IPS-NIHi7 (cell line): ENCODE measurements at regions not wholly inside any gene's neighbourhood (a gene's known extent, or its start where the extent isn't known, plus 50 kb on each side); places are given as distances from the start of the nearest gene placed in this dataset.
A peak's percentile ranks its signal among the peaks of the same experiment; 100 is the strongest.
"Not testable (repeated sequence)": the region's sequence is repeated elsewhere in the genome, so short reads cannot be mapped to it uniquely, and the experiment has no call there.

Source experiments
- DNase-seq: peaks from one replicate; pipeline ENCODE4 v3.0.0; 2012; ENCODE audit warnings: mixed read lengths; ENCODE audit errors: extremely low spot score

DNA sequence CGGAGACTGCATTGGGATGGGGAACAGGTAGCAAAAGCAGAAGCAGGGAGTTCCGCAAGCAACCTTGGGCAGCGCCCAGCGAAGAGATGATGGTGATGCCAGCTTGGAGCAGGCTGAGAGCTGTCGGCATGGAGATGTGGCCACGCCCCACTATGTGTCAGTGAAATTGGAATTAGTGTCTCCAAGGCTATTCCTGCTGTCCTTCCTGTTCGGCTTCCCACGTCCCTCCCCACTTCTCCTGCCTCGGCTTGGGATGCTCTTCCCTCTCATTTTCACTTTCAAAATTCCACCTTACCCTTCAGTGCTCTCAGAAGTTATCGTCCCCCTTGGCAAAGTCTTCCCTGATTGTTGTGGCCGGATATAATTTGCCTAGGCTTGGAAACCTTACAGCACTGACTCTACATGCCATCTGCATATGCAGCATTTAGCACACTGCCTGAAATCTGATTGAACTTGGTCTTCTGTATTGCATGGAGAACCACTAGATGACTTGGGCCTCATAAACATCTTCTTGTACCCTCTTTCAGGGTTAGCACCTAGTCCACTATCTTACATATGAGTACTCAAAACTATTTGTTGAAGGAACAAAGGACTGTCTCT, 270.7 kb upstream of the RUNX1 start:
- no peak for DNase-seq

DNA sequence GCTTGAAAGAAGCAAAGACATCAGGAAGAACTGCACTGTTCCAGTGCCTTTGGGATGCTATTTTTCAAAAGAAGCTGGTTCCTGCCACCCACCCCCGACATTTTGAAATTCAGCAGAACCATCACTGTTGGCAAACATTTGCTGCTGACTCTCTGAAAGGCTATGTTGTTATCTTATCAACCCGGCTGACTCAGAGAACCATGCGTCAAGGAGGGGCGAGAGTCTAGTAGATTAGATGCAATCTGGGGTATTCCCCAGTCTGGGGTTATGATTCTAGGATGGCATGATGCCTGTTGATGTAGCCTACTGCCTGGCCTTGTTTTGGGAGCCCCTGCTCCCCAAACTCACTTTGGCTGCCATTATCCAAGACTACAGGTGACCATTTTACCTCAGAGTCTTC, 267.8 kb upstream of the RUNX1 start:
- peak; percentile 17 for DNase-seq

DNA sequence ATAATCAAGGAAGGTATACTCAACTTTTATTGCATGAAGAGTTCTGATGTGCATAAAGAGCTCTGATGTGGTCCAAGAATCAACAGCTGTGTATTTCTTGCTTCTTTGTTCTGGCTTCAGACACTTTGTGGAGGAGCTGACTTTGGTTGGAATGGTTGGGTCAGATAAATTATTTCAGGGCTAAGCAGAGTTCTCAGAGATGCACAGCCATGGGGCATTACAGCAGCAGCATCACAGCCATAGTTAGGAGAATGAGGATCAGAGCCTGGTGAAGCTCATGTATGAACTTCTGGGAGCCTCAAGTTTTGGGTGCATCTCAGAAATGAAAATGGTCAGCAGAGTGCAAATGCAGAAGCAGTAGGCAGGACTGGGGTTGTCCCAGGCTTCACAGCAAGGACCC, 267.4 kb upstream of the RUNX1 start:
- DNase-seq: no peak

DNA sequence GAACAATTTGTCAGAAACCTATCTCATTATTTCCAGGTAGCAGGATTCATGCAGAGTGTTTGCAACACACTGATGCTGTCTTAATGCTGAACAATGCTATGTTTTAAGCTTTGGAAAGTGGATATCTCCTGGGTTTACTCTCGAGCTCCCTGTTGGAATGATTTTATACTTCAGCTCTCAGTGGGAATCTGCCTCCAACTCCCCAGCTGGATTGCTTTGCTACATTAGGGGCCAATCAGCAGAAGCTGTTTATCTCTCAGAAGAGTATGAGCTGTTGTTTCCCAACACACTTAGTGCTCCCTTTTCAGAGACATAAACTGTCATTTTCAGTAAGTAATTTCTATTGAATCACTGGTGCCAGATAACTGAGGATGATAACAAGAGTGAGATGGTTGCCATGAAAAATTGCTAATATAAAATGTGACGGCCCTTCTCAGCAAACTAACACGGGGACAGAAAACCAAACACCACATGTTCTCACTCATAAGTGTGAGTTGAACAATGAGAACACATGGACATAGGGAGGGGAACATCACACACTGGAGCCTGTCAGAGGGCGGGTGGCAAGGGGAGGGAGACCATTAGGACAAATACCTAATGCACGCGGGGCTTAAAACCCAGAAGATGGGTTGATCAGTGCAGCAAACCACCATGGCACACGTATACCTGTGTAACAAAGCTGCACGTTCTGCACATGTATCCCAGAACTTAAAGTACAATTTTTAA, 265.9 kb upstream of the RUNX1 start:
- no peak for DNase-seq

DNA sequence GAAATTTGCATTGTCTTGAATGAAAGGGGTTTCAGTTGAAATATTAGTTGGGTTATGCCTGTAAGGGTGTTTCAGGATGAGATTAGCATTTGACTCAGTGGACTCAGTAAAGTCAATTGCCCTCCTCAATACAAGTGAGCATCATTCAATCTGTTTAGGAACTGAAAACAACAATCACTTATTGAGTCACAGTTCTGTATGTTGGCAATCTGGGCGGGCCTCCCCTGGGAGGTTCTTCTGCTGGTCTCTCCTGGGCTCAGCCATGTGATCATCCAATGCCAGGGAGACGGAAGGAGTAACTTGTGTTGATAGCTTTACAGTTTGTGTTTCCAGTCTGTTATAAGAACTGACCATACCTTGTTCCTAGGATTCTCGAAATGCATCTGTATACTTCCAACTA, 262.9 kb upstream of the RUNX1 start:
- no peak for DNase-seq

DNA sequence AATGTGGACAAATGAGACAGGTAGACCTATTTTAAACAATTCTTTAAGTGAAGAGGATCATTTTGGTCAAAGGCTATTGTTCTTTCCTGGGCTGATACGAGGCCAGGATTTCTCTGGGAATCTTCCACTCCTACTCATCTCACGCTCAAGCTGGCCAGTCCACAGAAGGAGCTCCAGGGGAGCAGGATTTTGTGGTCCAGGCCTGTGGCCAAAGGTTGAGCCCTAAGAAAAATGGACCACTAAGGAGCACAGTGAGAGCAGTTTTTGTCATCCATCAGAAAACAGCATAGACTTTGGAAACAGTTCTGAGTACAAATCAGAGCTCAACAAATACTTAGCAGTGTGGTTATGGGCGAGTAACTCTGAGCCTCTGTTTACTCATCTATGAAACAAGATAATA, 260.2 kb upstream of the RUNX1 start:
- no peak for DNase-seq

DNA sequence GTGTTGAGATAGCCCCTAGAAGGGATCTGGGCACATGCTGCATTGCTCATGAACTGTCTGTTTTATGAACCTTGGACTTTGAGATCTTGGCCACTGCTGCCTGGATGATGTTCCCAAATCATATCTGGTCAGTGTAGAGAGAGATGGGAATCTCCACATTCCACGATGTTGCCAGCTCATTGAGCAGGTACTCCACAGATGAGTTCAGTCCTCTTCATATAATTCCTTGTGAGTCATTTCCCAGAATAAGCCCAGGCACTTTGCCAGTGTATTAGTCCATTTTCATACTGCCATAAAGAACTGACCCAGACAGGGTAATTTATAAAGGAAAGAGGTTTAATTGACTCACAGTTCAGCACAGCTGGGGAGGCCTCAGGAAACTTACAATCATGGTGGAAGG, 254.0 kb upstream of the RUNX1 start:
- no peak for DNase-seq

DNA sequence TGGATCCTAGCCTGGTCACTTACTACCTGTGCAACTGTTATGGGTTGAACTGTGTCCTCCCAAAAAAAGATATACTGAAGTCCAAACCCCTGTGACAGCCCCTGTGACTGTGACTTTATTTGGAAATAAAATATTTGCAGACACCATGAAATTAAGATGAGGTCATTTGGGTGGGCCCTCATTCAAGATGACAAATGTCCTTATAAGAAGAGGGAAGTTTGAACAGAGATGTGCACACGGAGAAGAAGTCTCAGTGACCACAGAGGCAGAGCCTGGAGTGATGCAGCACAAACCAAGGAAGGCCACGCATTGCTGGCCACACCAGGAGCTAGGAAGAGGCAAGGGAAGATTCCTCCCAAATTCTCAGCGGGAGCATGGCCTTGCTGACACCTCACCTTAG, 249.7 kb upstream of the RUNX1 start:
- DNase-seq: no peak

DNA sequence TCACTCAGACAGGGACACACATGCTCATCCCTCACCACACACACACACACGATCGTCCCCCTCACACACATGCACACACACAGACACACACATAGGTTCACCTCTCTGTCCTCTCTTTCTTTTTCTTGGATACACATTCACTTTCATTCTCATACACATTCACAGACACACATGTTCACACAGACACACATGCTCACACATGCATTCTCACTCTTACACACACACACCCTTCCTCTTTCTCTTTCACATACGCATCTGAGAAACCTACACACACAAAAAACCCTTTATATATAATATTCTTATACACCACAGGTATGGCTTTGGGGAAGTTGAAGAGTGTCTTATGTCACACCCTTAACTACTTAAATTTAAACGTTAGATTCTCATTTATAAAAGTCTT, 248.6 kb upstream of the RUNX1 start:
- no peak for DNase-seq

DNA sequence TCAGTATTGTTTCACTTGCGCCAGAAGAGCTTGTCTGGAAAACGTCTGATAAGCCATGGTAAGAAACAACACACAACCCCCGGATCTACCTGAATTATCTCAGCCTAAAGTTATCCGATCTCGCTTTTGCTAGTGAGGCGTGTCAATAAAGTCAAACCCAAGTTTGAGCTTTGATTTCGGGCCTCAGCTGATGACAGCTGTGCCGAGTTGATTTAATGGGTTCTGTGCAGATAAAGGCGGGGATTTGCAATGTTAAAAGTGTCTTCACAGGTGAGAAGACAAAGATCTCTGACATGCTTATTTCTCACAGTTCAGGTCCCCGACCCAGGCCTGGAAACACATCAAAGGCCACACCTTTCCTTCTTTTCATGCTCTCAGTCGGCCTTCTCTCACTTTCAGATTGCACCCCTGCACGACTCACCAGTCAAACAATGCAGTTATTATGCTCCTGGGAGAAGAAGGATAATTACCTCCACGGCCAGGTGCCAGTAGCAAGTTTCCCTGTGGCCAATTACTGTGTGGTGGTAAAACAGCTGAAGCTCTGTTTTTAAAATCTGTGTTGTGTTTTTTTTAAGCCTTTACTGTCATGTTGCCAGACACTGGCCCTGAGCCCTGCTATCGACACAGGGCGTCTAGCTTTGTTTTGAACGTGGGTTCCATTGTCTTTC, 245.3 kb upstream of the RUNX1 start:
- DNase-seq: peak; percentile 30

DNA sequence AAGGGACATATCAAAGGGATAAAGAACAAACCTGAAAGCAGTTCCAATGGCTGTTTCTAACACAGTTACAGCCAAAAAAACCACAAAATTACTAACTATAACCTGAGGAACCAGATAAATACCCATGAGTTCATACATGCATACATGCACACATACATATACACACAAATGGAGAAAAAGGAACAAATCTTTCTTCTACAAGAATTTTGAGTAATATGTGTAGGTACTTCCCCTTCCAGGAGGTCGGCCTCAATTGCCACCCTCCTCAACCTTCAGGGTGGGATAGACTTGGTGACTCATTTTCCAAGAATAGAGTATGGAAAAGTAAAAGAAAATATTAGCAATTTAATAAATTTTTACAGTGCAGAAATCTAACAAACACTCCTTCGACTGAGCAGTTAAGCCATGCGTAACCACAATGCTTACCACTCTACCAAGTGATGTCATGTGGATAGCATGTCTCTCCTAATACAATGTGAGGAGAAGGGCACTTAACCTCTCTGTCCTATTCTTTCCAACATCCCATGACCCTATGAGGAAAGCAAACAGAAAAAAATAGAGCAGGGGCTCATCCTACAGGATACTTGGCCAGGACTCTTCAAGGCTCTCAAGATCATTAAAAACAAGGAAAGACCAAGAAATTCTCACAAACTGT, 243.0 kb upstream of the RUNX1 start:
- no peak for DNase-seq

DNA sequence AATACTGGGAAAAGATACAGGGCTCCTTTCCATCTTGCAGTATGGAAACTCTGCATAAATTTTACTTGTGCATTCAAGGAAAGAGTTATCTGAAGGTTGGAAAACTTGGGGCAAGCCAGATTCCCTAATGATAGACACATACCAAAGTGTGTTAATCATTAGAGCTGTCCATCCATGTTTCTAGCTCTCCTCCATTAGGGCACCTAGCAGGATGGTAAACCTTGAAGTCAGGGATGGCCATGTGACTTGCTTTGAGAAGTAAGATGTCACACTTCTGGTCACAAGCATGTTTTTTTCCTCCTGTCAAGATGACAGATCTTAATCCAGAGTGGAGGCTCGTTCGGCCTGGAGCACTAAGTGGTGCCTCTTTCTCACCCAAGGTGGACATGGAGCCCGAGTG, 241.9 kb upstream of the RUNX1 start:
- no peak for DNase-seq

DNA sequence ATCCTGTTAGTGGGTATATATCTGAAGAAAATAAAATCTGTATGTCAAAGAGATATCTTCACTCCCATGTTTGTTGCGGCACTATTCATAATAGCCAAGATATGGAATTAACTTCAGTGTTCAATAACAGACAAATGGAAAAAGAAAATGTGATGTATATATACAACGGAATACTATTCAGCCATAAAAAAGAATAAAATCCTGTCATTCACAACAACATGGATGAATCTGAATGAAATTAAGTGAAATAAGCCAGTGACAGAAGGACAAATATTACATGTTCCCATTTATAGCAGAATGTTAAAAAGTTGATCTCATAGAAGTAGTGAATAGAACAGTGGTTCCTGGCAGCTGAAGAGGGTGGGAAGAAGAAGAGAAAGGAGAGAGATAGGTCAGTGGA, 239.1 kb upstream of the RUNX1 start:
- DNase-seq: no peak

DNA sequence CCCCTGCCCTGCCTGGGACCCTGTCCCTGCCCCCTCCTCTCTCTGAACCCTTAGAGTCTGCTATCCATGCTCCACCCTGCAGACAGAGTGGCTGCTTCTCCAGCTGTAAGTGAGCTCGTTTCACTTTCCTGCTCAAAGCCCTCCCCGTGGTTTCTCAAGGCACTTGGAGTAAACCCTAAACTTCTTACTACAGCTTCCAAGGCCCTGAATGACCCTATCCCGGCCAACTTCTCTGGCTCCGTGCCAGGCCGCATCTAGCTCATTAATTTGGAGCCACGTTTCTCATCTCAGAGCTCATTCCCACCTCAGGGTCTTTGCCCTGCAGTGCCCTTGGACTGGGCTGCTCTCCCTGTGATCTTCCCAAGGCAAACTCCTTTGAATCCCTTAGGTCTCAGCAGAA, 235.1 kb upstream of the RUNX1 start:
- no peak for DNase-seq

DNA sequence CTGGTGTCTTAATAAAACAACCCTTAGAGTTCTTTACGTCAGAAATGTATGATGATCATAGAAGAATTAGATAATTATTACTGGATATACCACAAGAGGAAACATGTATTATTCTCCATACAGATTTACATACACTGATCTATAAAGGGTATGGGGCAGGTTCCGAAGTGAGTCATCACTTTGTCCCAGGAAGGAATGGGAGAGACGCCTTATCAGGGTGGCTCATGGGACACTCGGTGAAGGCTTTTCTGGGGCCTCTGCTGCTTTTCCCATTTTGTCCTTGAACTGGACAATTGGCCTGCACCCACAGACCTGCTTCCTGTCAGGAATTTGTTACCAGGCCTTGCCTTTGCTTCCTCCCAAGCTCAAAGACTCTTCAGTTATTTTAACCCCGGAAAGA, 233.8 kb upstream of the RUNX1 start:
- no peak for DNase-seq

DNA sequence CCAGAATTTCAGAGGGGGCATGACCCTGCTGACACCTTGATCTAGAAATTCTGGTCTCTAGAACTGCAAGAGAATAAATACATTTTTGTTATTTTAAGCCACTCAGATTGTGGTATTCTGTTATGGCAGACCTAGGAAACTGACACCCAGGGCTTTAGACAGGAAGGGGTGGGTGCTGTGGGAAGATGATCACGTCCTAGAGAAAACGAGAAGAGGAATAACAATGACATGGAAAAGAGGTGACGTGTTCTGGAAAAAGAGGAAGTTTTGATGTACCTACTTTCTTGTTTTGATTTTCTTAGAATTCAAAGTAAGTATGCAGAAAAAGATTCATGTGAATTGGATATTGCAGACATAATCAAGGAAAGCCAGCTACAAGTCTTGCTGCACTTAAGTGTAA, 232.9 kb upstream of the RUNX1 start:
- no peak for DNase-seq

DNA sequence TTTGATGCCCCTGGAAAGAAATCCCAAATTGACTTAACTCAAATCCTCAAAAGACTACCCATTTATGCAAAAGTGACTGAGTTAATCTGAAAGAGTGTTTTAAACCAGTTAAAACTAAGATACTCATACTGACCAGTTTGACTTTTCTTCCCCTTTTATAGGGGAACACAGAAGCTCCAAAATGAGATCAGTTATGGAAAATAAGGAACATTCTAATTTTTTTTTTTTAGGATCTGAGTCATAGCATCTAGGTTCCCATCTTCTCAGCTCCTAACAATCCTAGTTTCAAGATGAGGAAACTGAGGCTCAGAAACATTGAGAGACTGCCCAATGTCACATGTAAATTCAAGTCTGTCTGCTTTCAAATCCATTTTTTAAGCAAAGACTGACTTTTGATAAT, 231.1 kb upstream of the RUNX1 start:
- DNase-seq: no peak

DNA sequence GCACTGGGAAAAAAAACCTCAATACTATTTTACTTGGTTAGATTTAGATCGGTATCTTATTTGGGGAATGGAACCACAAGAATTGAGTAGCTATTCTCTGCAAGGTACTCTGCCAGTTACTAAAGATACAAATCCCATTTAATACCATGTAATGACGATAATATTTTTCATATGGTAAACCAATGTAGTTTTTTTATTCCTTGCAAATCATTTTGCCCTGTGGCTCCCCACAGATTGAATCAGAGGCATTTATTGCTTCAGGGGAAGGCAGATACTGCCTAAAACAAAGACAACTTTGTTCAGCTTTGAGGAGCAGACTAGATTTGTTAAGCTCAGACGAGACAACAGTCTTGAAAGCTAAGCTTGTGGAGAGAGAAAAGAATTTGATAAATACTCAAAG, 226.7 kb upstream of the RUNX1 start:
- DNase-seq: no peak

DNA sequence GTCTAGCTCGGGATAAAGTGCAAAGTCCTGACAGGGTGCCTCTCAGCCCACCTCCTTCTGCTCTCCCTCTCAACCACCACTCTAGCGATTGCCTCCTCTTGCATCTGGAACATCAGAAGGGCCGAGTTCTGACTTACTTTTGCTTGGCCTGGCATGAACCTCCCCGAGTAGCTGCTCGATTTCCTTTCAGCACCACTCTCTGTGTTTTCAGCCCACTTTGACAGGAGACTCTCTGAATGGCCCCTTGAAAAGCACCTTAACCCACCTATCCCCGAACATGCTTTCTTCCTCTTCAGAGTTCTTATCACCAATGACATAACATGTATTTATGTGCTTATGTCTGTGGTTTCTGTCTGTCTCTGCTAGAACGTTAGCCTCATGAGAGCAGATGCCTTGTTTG, 225.8 kb upstream of the RUNX1 start:
- no peak for DNase-seq

DNA sequence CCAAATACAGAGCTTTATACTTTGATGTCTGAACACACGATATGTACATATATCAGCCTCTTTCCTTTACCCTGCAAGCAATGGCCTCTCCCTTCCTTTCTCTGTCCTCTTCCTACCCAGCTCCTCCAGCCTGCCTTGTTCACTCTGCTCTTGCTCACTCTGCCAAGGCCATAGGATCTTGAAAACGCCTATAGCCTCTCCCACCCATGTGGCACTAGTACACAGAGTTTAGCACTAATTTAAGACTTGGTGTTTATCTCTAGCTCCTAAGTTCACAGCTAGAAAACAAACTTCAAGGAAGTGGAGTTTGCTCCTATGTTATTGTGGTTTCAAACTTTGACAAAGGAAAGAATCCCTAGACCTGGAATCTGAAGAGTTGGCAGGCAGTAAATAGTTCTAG, 225.0 kb upstream of the RUNX1 start:
- DNase-seq: no peak

DNA sequence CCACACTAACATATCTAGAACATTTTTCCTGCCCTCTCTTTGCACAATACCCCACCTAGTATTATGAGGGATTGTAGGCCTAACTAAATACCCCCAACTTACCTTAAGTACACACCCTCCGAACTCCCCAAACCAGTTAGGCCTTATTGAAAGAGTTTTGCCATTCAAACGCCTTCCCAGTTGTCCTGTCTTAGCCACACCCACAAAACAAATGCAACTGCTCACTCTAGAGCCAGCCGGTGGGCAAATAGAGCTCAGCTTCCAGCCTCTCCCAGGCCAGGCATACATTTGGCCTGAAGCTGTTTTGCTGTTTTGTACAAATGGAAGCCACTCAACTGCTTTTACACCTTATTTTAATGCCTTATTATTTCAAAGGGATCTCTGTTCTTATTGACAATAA, 224.2 kb upstream of the RUNX1 start:
- peak; percentile 38 for DNase-seq

DNA sequence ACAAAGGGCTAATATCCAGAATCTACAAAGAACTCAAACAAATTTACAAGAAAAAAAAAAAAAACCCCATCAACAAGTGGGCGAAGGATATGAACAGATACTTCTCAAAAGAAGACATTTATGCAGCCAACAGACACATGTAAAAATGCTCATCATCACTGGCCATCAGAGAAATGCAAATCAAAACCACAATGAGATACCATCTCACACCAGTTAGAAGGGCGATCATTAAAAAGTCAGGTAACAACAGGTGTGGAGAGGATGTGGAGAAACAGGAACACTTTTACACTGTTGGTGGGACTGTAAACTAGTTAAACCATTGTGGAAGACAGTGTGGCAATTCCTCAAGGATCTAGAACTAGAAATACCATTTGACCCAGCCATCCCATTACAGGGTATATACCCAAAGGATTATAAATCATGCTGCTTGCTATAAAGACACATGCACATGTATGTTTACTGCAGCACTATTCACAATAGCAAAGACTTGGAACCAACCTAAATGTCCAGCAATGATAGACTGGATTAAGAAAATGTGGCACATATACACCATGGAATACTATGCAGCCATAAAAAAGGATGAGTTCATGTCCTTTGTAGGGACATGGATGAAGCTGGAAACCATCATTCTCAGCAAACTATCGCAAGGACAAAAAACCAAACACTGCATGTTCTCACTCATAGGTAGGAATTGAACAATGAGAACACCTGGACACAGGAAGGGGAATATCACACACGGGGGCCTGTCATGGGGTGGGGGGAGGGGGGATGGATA, 222.4 kb upstream of the RUNX1 start:
- DNase-seq: not testable (repeated sequence)
